Fibroblast of villous mesenchyme (primary cell): ENCODE measurements at regions not wholly inside any gene's neighbourhood (a gene's known extent, or its start where the extent isn't known, plus 50 kb on each side); places are given as distances from the start of the nearest gene placed in this dataset.

Experiments
- DNase-seq: peaks from one replicate; pipeline ENCODE4 v3.0.0-alpha.2; 2010; ENCODE audit warnings: low read depth
- H3K4me3 ChIP-seq: 2 replicates; pipeline ENCODE4 v1.5.1; 2011; ENCODE audit warnings: low read depth, mild to moderate bottlenecking, low read length
- CTCF ChIP-seq: IDR thresholded peaks from 2 replicates; pipeline ENCODE4 v1.5.1; 2012; ENCODE audit warnings: low read depth, mild to moderate bottlenecking, low read length; ENCODE audit not compliant: insufficient read depth

DNA sequence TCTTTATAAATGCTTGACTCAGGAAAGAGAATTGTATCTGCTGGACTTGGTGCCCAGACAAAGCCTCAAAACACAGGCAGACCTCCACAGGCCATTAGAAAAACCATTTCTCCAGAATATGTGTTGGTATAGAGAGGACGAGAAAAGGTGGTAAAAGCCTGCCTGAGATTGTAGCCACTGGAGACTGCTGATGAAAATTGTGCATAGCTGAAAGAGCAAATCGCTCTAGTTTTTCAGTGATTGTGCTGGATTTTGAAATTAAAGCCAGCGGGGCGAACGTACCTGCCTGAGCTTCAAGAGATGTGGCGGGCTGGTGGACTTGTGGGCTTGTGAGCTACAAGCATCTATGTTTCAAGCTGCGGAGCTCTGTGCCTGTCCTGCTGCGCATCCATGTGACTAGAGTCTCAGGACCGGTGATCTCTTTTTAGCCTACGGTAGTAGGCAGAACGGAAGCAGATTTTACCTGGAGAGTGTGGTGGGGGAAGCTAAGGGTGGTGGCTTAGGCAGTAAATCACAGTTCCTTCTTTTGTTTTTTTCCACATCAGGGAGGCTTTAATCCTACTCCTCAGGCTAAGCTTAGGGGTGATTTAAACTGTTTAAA is 193.6 kb downstream of the SREK1 start:
- TF ChIP-seq CTCF: no peak
- DNase-seq: no peak
- no peak overlapping the region for H3K4me3 ChIP-seq

- TF ChIP-seq CTCF: no peak
- H3K4me3 ChIP-seq: no peak overlapping the region
- DNase-seq: no peak
Measured at GRCh38 chr5:66338828-66339227, 194.7 kb downstream of the SREK1 start.

GRCh38 chr5:66339896-66340295 is 195.8 kb downstream of the SREK1 start:
- H3K4me3 ChIP-seq: no peak overlapping the region
- no peak for DNase-seq
- TF ChIP-seq CTCF: no peak

- no peak for DNase-seq
- TF ChIP-seq CTCF: no peak
- H3K4me3 ChIP-seq: no peak overlapping the region
Measured at GRCh38 chr5:66340786-66341185, 196.7 kb downstream of the SREK1 start.

GRCh38 chr5:66342341-66342880 is 198.3 kb downstream of the SREK1 start:
- TF ChIP-seq CTCF: no peak
- H3K4me3 ChIP-seq: no peak overlapping the region
- no peak for DNase-seq

- no peak overlapping the region for H3K4me3 ChIP-seq
- no peak for DNase-seq
- TF ChIP-seq CTCF: no peak
Measured at GRCh38 chr5:66343370-66344071, 199.4 kb downstream of the SREK1 start.
